IPS-18a (cell line): ENCODE measurements at regions not wholly inside any gene's neighbourhood (a gene's known extent, or its start where the extent isn't known, plus 50 kb on each side); places are given as distances from the start of the nearest gene placed in this dataset.
"Not testable (repeated sequence)": the region's sequence is repeated elsewhere in the genome, so short reads cannot be mapped to it uniquely, and the experiment has no call there.

ENCODE experiments used
- H3K27ac ChIP-seq: one replicate; pipeline ENCODE4 v1.5.1; 2013; ENCODE audit warnings: low read length
- H3K27me3 ChIP-seq: one replicate; pipeline ENCODE4 v1.6.1; 2013; ENCODE audit warnings: mild to moderate bottlenecking, low read length; ENCODE audit not compliant: control insufficient read depth, insufficient read depth
- H3K36me3 ChIP-seq: one replicate; pipeline ENCODE4 v1.6.1; 2013; ENCODE audit warnings: low read depth, low read length; ENCODE audit not compliant: control insufficient read depth
- H3K4me1 ChIP-seq: one replicate; pipeline ENCODE4 v1.6.1; 2013; ENCODE audit warnings: low read depth, low read length; ENCODE audit not compliant: control insufficient read depth
- H3K4me3 ChIP-seq: one replicate; pipeline ENCODE4 v1.5.1; 2013; ENCODE audit warnings: low read length
- H3K9ac ChIP-seq: one replicate; pipeline ENCODE4 v1.6.1; 2013; ENCODE audit warnings: mild to moderate bottlenecking, low read length, moderate library complexity
- H3K9me3 ChIP-seq: one replicate; pipeline ENCODE4 v1.6.1; 2013; ENCODE audit warnings: low read depth, low read length; ENCODE audit not compliant: control insufficient read depth

DNA sequence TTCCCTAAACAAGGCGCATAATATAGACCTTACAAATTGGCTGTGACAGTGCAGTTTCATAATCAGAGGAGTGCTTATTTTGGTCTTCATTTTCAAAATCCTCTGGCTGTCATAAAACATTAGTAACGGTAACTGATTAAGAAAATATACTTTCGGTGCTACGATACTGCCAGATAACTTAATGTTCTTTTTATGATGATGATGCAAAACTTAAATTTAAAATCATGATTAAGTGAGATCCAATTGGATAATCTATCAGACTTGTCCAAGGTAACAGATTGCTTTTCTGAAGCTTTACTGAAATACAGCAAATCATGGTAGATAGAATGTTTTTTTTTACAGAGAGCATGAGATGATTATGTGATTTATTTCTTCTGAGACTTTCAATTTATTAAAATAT lies 364.2 kb upstream of the CNTN3 start:
- H3K9me3 ChIP-seq, result no peaks in the 10 kb centered on the region
- no peak overlapping the region for H3K4me3 ChIP-seq
- H3K27ac ChIP-seq, result no peak overlapping the region
- H3K9ac ChIP-seq, result no peak overlapping the region
- H3K36me3 ChIP-seq, result no peaks in the 10 kb centered on the region
- H3K27me3 ChIP-seq, result no peaks in the 10 kb centered on the region
- H3K4me1 ChIP-seq, result peaks cover 15% of the 10 kb centered on the region

DNA sequence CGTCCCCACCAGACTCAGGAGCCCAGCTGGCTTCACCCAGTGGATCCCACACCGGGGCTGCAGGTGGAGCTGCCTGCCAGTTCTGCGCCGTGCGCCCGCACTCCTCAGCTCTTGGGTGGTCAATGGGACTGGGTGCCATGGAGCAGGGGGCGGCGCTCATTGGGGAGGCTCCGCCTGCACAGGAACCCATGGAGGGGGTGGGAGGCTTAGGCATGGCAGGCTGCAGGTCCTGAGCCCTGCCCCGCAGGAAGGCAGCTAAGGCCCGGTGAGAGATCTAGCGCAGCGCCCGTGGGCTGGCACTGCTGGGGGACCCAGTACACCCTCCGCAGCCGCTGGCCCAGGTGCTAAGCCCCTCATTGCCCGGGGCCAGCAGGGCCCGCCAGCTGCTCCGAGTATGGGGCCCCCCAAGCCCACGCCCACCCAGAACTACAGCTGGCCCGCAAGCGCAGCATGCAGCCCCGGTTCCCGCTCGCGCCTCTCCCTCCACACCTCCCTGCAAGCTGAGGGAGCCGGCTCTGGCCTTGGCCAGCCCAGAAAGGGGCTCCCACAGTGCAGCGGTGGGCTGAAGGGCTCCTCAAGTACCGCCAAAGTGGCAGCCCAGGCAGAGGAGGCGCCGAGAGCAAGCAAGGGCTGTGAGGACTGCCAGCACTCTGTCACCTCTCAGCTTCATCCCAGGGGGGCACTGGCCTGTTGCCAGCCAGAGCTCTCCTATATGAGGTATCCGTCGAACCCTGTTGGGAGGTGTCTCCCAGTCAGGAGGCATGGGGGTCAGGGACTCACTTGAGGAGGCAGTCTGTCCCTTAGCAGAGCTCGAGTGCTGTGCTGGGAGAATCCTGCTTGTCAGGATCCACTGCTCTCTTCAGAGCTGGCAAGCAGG lies 370.8 kb upstream of the CNTN3 start:
- H3K4me3 ChIP-seq, H3K36me3 ChIP-seq, H3K27ac ChIP-seq, H3K27me3 ChIP-seq, H3K9me3 ChIP-seq, H3K9ac ChIP-seq: not testable (repeated sequence)
- H3K4me1 ChIP-seq, result peaks cover 13% of the 10 kb centered on the region

GRCh38 chr3:74988095-74988494 lies 373.6 kb upstream of the CNTN3 start:
- Histone ChIP-seq H3K9ac (no peak overlapping the region), H3K27ac (no peak overlapping the region), H3K36me3 (no peaks in the 10 kb centered on the region), H3K9me3 (no peaks in the 10 kb centered on the region), H3K27me3 (no peaks in the 10 kb centered on the region), H3K4me3 (no peak overlapping the region), H3K4me1 (peaks cover 11% of the 10 kb centered on the region)

DNA sequence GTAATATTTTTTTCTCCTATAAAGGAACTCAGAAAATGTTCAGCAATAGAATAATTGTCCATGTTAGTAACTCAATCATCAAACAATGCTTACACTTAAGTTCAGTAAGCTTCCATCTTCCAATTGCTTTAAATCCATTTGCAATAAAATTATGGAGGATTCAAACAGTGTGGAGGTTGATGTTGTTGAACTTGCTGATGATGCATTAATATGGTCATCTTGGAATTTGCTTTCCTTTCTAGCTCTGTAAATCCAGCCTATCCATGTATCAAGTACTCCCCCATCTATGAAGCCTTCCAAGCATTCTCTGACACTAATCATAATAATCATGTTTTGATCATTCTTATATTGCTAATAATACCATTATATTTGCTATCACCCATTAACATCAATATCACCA lies 378.4 kb upstream of the CNTN3 start:
- no peak overlapping the region for H3K9ac ChIP-seq
- H3K36me3 ChIP-seq, result no peaks in the 10 kb centered on the region
- no peaks in the 10 kb centered on the region for H3K27me3 ChIP-seq
- no peak overlapping the region for H3K4me3 ChIP-seq
- H3K27ac ChIP-seq, result no peak overlapping the region
- H3K9me3 ChIP-seq, result no peaks in the 10 kb centered on the region
- H3K4me1 ChIP-seq, result no peaks in the 10 kb centered on the region

GRCh38 chr3:75001330-75001729 lies 386.9 kb upstream of the CNTN3 start:
- Histone ChIP-seq H3K9ac (no peak overlapping the region), H3K36me3 (no peaks in the 10 kb centered on the region), H3K4me3 (no peak overlapping the region), H3K4me1 (peaks cover 3% of the 10 kb centered on the region), H3K27me3 (no peaks in the 10 kb centered on the region), H3K27ac (no peak overlapping the region), H3K9me3 (no peaks in the 10 kb centered on the region)

GRCh38 chr3:75012791-75013331 lies 398.4 kb upstream of the CNTN3 start:
- Histone ChIP-seq H3K4me3 (no peak overlapping the region), H3K4me1 (no peaks in the 10 kb centered on the region), H3K27ac (no peak overlapping the region), H3K9me3 (no peaks in the 10 kb centered on the region), H3K9ac (no peak overlapping the region), H3K27me3 (no peaks in the 10 kb centered on the region), H3K36me3 (no peaks in the 10 kb centered on the region)

GRCh38 chr3:75014008-75014407 lies 399.5 kb upstream of the CNTN3 start:
- Histone ChIP-seq H3K27ac (no peak overlapping the region), H3K9me3 (no peaks in the 10 kb centered on the region), H3K4me3 (no peak overlapping the region), H3K36me3 (no peaks in the 10 kb centered on the region), H3K9ac (no peak overlapping the region), H3K4me1 (no peaks in the 10 kb centered on the region), H3K27me3 (no peaks in the 10 kb centered on the region)

GRCh38 chr3:75015280-75015679 lies 400.8 kb upstream of the CNTN3 start:
- H3K4me1 ChIP-seq, result no peaks in the 10 kb centered on the region
- no peak overlapping the region for H3K4me3 ChIP-seq
- no peaks in the 10 kb centered on the region for H3K36me3 ChIP-seq
- H3K9ac ChIP-seq, result no peak overlapping the region
- H3K27ac ChIP-seq, result no peak overlapping the region
- H3K9me3 ChIP-seq, result no peaks in the 10 kb centered on the region
- no peaks in the 10 kb centered on the region for H3K27me3 ChIP-seq

GRCh38 chr3:75035146-75035545 lies 420.7 kb upstream of the CNTN3 start:
- Histone ChIP-seq H3K36me3 (no peaks in the 10 kb centered on the region), H3K27ac (no peak overlapping the region), H3K27me3 (no peaks in the 10 kb centered on the region), H3K9ac (no peak overlapping the region), H3K9me3 (no peaks in the 10 kb centered on the region), H3K4me3 (no peak overlapping the region), H3K4me1 (no peaks in the 10 kb centered on the region)

DNA sequence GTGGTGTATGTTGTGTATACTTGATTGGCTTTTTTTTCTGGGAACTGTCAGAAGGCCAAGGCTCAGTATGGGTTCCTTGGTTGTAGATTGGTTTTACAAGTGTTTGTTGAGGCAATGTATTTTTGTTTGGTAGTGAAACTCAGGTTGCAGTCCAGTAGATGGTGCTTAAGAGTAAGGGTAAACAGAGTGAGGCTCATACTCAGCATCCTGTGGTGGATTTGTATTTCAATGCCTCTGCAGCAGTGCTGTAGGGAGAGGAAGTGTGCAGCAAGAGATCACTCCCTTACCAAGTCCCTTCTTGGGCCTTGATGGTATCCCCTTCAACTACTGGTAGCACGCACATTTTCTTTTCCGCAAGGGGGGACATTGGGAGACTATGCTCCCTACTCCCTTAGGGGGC lies 428.5 kb upstream of the CNTN3 start:
- Histone ChIP-seq H3K27me3 (no peaks in the 10 kb centered on the region), H3K4me3 (no peak overlapping the region), H3K9ac (no peak overlapping the region), H3K4me1 (no peaks in the 10 kb centered on the region), H3K27ac (no peak overlapping the region), H3K9me3 (no peaks in the 10 kb centered on the region), H3K36me3 (no peaks in the 10 kb centered on the region)

GRCh38 chr3:75048650-75049049 lies 434.2 kb upstream of the CNTN3 start:
- Histone ChIP-seq H3K4me1 (no peaks in the 10 kb centered on the region), H3K4me3 (no peak overlapping the region), H3K27me3 (no peaks in the 10 kb centered on the region), H3K36me3 (no peaks in the 10 kb centered on the region), H3K9me3 (no peaks in the 10 kb centered on the region), H3K9ac (no peak overlapping the region), H3K27ac (no peak overlapping the region)

GRCh38 chr3:75049533-75049932 lies 435.1 kb upstream of the CNTN3 start:
- Histone ChIP-seq H3K9me3 (no peaks in the 10 kb centered on the region), H3K4me3 (no peak overlapping the region), H3K4me1 (no peaks in the 10 kb centered on the region), H3K27me3 (no peaks in the 10 kb centered on the region), H3K27ac (no peak overlapping the region), H3K9ac (no peak overlapping the region), H3K36me3 (no peaks in the 10 kb centered on the region)
